Gastroesophageal sphincter (tissue), 4 donors: ENCODE measurements at regions not wholly inside any gene's neighbourhood (a gene's known extent, or its start where the extent isn't known, plus 50 kb on each side); places are given as distances from the start of the nearest gene placed in this dataset.

Source experiments
- ATAC-seq: fragments of 150-250 bp; one replicate; pipeline ENCODE4 v1.9.1; 2016; ENCODE audit warnings: mild to moderate bottlenecking, moderate library complexity
- H3K27ac ChIP-seq, 4 donors: fragments of 200-600 bp; sonication (generic) in 3 of 4; 1 replicate in 3 of 4; 2 replicates in 1 of 4; pipeline ENCODE4 v1.5.1; 2016 to 2019
- H3K27me3 ChIP-seq: fragments of 200-600 bp; sonication (generic); one replicate; pipeline ENCODE4 v1.5.1; 2019
- H3K36me3 ChIP-seq, 2 donors: fragments of 200-600 bp; sonication (generic); one replicate each; pipeline ENCODE4 v1.5.1; 2019; ENCODE audit warnings: control low read depth in 1 of 2
- H3K4me1 ChIP-seq, 3 donors: fragments of 200-600 bp; sonication (generic); 1 replicate in 2 of 3; 2 replicates in 1 of 3; pipeline ENCODE4 v1.5.1; 2016 to 2019; ENCODE audit warnings: control low read depth in 2 of 3
- H3K4me3 ChIP-seq, 2 donors: fragments of 200-600 bp; sonication (generic); one replicate each; pipeline ENCODE4 v1.5.1; 2019; ENCODE audit warnings: mild to moderate bottlenecking in 1 of 2, moderate library complexity in 1 of 2
- H3K9me3 ChIP-seq, 3 donors: fragments of 200-600 bp; sonication (generic); one replicate each; pipeline ENCODE4 v1.5.1; 2017 to 2019; ENCODE audit warnings: control low read depth in 2 of 3
- EP300 ChIP-seq: sonication (generic); formaldehyde crosslinking; IDR thresholded peaks from one replicate; pipeline ENCODE4 v1.6.1; 2017; ENCODE audit warnings: antibody characterized with exemption, mild to moderate bottlenecking
- POLR2A ChIP-seq, 2 donors: fragments of 450-650 bp; IDR thresholded peaks; one replicate each; pipeline ENCODE4 v1.6.1; 2017; ENCODE audit warnings: antibody characterized with exemption in 2 of 2, mild to moderate bottlenecking in 2 of 2, moderate library complexity in 1 of 2
- POLR2AphosphoS5 ChIP-seq: sonication (generic); formaldehyde crosslinking; IDR thresholded peaks from one replicate; pipeline ENCODE4 v1.6.1; 2017; ENCODE audit warnings: antibody characterized with exemption
- WGBS, 2 donors: methylation state at CpG; one replicate each; pipeline ENCODE4 v1.1.5; 2018; ENCODE audit warnings: low coverage in 1 of 2; 5-methylcytosine and 5-hydroxymethylcytosine counted together
- TF ChIP-seq, protein P1 (sequence below), 4 experiments: fragments of 200-600 bp in 2 of 4; fragments of 450-650 bp in 2 of 4; sonication (generic) in 1 of 4; IDR thresholded peaks; one replicate each; pipeline ENCODE4 v1.5.1; 2017 to 2019; ENCODE audit warnings: antibody characterized with exemption in 4 of 4, mild to moderate bottlenecking in 2 of 4, moderate library complexity in 2 of 4

DNA sequence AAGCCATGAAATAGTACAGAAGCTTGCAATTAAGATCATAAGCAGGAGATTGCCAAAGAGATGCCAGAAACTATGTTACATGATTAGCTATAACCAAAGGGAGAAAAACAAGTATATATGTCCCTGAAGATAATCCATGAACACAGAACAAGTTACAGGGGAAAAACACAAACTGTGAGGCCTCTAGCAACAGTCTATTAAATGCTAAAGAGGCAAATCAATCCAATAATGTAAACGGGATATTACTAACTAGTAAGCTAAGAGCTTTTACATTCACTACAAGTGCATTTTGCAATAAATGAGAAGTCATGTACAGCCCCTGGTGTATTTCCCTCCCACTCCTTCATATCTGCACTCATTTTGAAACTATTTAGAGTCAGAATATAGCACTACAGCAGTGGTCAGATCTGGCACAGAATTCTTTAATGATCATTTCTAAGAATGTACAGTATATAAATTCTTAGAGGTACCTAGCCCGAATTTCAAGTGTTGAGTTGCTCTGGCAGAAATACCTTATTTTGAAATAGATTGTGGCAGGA, 449.8 kb upstream of the SMIM31 start:
- ATAC-seq, result no peak
- WGBS, 2 donors, result 63 to 76% methylated on average over 2 of the region's 2 CpGs
- no peaks in the 10 kb centered on the region for H3K4me1 ChIP-seq
- no peak overlapping the region for H3K4me3 ChIP-seq
- no peaks in the 10 kb centered on the region for H3K36me3 ChIP-seq
- no peak for TF ChIP-seq EP300
- no peak for TF ChIP-seq POLR2AphosphoS5
- TF ChIP-seq, protein P1, sequence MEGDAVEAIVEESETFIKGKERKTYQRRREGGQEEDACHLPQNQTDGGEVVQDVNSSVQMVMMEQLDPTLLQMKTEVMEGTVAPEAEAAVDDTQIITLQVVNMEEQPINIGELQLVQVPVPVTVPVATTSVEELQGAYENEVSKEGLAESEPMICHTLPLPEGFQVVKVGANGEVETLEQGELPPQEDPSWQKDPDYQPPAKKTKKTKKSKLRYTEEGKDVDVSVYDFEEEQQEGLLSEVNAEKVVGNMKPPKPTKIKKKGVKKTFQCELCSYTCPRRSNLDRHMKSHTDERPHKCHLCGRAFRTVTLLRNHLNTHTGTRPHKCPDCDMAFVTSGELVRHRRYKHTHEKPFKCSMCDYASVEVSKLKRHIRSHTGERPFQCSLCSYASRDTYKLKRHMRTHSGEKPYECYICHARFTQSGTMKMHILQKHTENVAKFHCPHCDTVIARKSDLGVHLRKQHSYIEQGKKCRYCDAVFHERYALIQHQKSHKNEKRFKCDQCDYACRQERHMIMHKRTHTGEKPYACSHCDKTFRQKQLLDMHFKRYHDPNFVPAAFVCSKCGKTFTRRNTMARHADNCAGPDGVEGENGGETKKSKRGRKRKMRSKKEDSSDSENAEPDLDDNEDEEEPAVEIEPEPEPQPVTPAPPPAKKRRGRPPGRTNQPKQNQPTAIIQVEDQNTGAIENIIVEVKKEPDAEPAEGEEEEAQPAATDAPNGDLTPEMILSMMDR (IDR thresholded peaks at IDR 0.05), result no peak
- no peak for TF ChIP-seq POLR2A (IDR thresholded peaks at IDR 0.05)
- H3K27ac ChIP-seq, result no peak overlapping the region
- no peaks in the 10 kb centered on the region for H3K27me3 ChIP-seq
- no peaks in the 10 kb centered on the region for H3K9me3 ChIP-seq

DNA sequence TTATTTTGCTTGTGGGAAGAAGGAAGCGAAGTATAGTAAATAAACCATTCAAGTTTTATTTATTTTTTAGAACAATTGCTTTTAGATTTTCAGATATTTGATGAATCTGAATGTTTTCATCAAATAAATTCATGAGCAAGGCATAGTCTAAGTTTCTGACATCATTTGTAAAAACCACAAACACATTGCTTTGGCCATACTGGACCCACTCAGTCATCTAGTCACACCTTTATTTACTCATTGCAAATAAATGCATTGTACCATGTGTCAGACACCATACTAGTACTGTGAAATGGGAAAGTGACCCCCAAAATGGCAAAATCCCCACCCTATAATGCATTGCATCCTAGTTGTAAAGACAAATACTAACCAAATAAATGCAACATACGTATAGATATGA, 449.1 kb upstream of the SMIM31 start:
- Histone ChIP-seq H3K4me1 (no peaks in the 10 kb centered on the region), H3K36me3 (no peaks in the 10 kb centered on the region), H3K27ac (no peak overlapping the region), H3K9me3 (no peaks in the 10 kb centered on the region), H3K4me3 (no peak overlapping the region), H3K27me3 (no peaks in the 10 kb centered on the region)
- TF ChIP-seq POLR2AphosphoS5 (no peak), POLR2A (IDR thresholded peaks at IDR 0.05) (no peak), EP300 (no peak)
- 84 to 89% methylated on average over 2 of the region's 2 CpGs for WGBS, 2 donors
- ATAC-seq, result no peak

DNA sequence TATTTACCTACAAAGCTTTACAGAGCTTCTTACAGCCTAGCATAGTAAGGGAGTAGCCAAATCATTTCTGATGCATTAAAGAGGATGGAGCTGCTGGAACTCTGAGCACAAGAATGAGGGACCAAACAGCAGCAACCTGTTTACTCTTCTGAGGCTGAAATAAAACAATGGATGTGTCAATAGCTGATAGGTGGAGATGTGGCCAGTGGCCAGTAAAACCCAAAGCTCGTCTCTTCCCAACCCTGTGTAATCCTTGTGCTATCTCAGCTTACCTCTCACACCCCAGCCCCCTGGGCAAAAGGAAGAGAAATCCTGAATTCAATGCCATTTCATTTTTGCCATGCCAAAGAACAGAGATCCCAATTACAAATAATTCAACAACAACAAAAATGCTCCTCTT, 446.7 kb upstream of the SMIM31 start:
- TF ChIP-seq EP300, result no peak
- no peak for ATAC-seq
- H3K4me3 ChIP-seq, result no peak overlapping the region
- no peaks in the 10 kb centered on the region for H3K27me3 ChIP-seq
- H3K36me3 ChIP-seq, result no peaks in the 10 kb centered on the region
- WGBS, 2 donors, result 60 to 75% methylated on average over 1 of the region's 1 CpG
- H3K4me1 ChIP-seq, result no peaks in the 10 kb centered on the region
- H3K9me3 ChIP-seq, result no peaks in the 10 kb centered on the region
- no peak overlapping the region for H3K27ac ChIP-seq

DNA sequence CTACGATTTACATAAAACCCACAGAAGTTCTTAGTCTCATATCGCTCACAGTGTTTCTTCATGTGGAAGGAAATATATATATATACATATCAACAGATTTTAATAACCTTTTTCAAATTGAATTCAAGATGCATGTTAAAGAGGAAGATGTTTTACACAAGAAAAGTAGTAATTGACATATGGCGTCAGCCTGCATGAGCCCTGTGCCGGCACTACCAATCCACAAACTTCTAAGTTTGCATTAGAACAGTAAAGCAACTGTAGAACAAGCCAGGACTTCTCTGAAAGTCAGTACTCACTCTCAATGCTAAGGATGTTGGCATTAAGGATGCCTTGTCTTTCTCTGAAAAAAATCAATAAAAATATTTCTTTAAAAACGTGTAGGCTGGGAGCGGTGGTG, 441.3 kb upstream of the SMIM31 start:
- no peak for ATAC-seq
- Histone ChIP-seq H3K9me3 (no peaks in the 10 kb centered on the region), H3K36me3 (no peaks in the 10 kb centered on the region), H3K27me3 (no peaks in the 10 kb centered on the region), H3K27ac (no peak overlapping the region), H3K4me3 (no peak overlapping the region), H3K4me1 (no peaks in the 10 kb centered on the region)
- TF ChIP-seq, protein P1 (IDR thresholded peaks at IDR 0.05), result no peak
- TF ChIP-seq POLR2A (IDR thresholded peaks at IDR 0.05) (no peak), EP300 (no peak), POLR2AphosphoS5 (no peak)
- WGBS, 2 donors, result 94 to 100% methylated on average over 3 to 5 of the region's 6 CpGs

DNA sequence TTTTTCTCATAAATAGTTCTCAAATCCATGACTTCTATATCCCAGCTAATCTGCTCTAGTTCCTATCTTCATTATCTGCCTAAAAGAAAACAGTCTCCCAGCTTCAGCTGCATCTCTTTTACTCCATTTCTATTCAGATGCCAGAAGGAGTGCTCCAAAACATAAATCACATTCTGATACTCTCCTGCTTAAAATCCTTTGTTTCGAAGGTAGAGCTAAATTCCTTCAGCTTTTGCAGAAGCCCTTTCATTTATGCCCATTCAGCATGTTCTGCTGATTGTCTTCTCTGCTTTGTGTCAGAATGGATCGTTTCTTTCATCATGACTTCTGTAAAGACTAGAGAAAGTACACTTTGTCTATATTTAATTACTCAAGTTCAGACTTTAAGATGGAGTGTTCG, 440.1 kb upstream of the SMIM31 start:
- TF ChIP-seq, protein P1 (IDR thresholded peaks at IDR 0.05), result no peak
- TF ChIP-seq EP300 (no peak), POLR2AphosphoS5 (no peak), POLR2A (IDR thresholded peaks at IDR 0.05) (no peak)
- no peak for ATAC-seq
- H3K27ac ChIP-seq, result no peak overlapping the region
- H3K9me3 ChIP-seq, result no peaks in the 10 kb centered on the region
- no peaks in the 10 kb centered on the region for H3K27me3 ChIP-seq
- 32 to 41% methylated on average over 3 of the region's 3 CpGs for WGBS, 2 donors
- no peak overlapping the region for H3K4me3 ChIP-seq
- H3K36me3 ChIP-seq, result no peaks in the 10 kb centered on the region
- no peaks in the 10 kb centered on the region for H3K4me1 ChIP-seq

DNA sequence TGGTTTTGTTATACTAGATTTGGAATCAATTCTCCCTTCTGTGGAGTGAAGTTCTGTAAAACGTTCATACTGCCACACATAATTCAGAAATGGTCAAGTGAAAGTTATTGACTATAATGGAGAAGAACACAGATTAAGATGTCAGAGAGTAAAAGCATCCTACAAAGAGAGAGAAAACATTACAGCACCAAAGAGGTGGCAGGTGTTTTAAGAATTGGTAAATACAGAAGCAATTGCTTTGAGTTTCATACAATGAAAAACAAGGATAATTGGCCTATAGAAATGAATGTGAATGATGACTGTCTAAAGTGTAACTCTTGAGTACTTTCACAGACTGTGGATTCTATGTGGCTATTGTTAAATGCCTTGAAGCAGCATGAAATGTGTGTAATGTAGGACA, 435.6 kb upstream of the SMIM31 start:
- 46 to 57% methylated on average over 1 of the region's 1 CpG for WGBS, 2 donors
- H3K27ac ChIP-seq, result no peak overlapping the region
- no peak for TF ChIP-seq EP300
- TF ChIP-seq, protein P1 (IDR thresholded peaks at IDR 0.05), result no peak
- TF ChIP-seq POLR2AphosphoS5, result no peak
- TF ChIP-seq POLR2A (IDR thresholded peaks at IDR 0.05), result no peak
- no peaks in the 10 kb centered on the region for H3K9me3 ChIP-seq
- no peak for ATAC-seq
- no peaks in the 10 kb centered on the region for H3K4me1 ChIP-seq
- no peaks in the 10 kb centered on the region for H3K27me3 ChIP-seq
- H3K4me3 ChIP-seq, result no peak overlapping the region
- no peaks in the 10 kb centered on the region for H3K36me3 ChIP-seq
